ENCODE measurements at regions not wholly inside any gene's neighbourhood (a gene's known extent, or its start where the extent isn't known, plus 50 kb on each side); places are given as distances from the start of the nearest gene placed in this dataset.

GRCh38 chr7:81501220-81501619 is 268.6 kb downstream of the HGF start:
- no peak overlapping the region for H3K14ac ChIP-seq (ENCODE audit: low read length)
- no peak for DNase-seq (ENCODE audit: low spot score)
- H3K4ac ChIP-seq (ENCODE audit: low read length) = no peak overlapping the region
- H4K91ac ChIP-seq (ENCODE audit: low read depth, low read length, poor library complexity) = no peak overlapping the region
- H3K18ac ChIP-seq (ENCODE audit: low read length) = no peak overlapping the region
- no peaks in the 10 kb centered on the region for H3K79me1 ChIP-seq (ENCODE audit: low read depth, low read length)
- H2BK5ac ChIP-seq (ENCODE audit: low read length) = no peak overlapping the region
- no CpG with 5 or more reads among the region's 2 CpGs for WGBS, 2 donors (ENCODE audit: extremely low coverage in 2 of 2, insufficient read length in 2 of 2, insufficient replicate concordance in 1 of 2)
- no peak overlapping the region for H2BK120ac ChIP-seq (ENCODE audit: low read depth, low read length)
- no peaks in the 10 kb centered on the region for H3K9me3 ChIP-seq (replicated peaks in 1 of 2; ENCODE audit: control insufficient read depth in 2 of 2, insufficient read depth in 1 of 2, low read depth in 1 of 2, low read length in 2 of 2)
- no peak overlapping the region for H2AK5ac ChIP-seq (ENCODE audit: low read depth, low read length)
- H2BK15ac ChIP-seq (ENCODE audit: low read length) = no peak overlapping the region
- no peak overlapping the region for H3K4me2 ChIP-seq (ENCODE audit: insufficient read depth, low read length, poor library complexity, severe bottlenecking)
- no peak overlapping the region for H3K23ac ChIP-seq (ENCODE audit: low read depth, low read length, poor library complexity)
- H3K4me1 ChIP-seq (ENCODE audit: control insufficient read depth in 2 of 2, insufficient read depth in 1 of 2, low read depth in 1 of 2, low read length in 2 of 2) = no peaks in the 10 kb centered on the region
- no peak overlapping the region for H2BK12ac ChIP-seq (ENCODE audit: low read length)
- no peaks in the 10 kb centered on the region for H3K36me3 ChIP-seq (replicated peaks in 1 of 2; ENCODE audit: control insufficient read depth in 2 of 2, insufficient read depth in 2 of 2, low read length in 2 of 2)
- H3K27me3 ChIP-seq (ENCODE audit: control insufficient read depth in 3 of 3, insufficient read depth in 3 of 3, low read depth in 1 of 3, low read length in 3 of 3) = no peaks in the 10 kb centered on the region
- H3K27ac ChIP-seq (replicated peaks; ENCODE audit: low read length) = no peak overlapping the region
- H4K8ac ChIP-seq (ENCODE audit: low read depth, low read length) = no peak overlapping the region
- H2AFZ ChIP-seq (ENCODE audit: low read length) = no peak overlapping the region
- H3K9ac ChIP-seq (ENCODE audit: low read depth, low read length, poor library complexity) = no peak overlapping the region
- H3K4me3 ChIP-seq (ENCODE audit: low read length in 2 of 2) = no peak overlapping the region

- no peak overlapping the region for H2AFZ ChIP-seq (ENCODE audit: low read length)
- no peaks in the 10 kb centered on the region for H3K9me3 ChIP-seq (replicated peaks in 1 of 2; ENCODE audit: control insufficient read depth in 2 of 2, insufficient read depth in 1 of 2, low read depth in 1 of 2, low read length in 2 of 2)
- H2BK120ac ChIP-seq (ENCODE audit: low read depth, low read length) = no peak overlapping the region
- H3K36me3 ChIP-seq (replicated peaks in 1 of 2; ENCODE audit: control insufficient read depth in 2 of 2, insufficient read depth in 2 of 2, low read length in 2 of 2) = no peaks in the 10 kb centered on the region
- no peak overlapping the region for H4K8ac ChIP-seq (ENCODE audit: low read depth, low read length)
- 100% methylated on average over 1 of the region's 8 CpGs; no CpG with 5 or more reads in 1 of the 2 donors for WGBS, 2 donors (ENCODE audit: extremely low coverage in 2 of 2, insufficient read length in 2 of 2, insufficient replicate concordance in 1 of 2)
- no peak for DNase-seq (ENCODE audit: low spot score)
- no peak overlapping the region for H2BK12ac ChIP-seq (ENCODE audit: low read length)
- H4K91ac ChIP-seq (ENCODE audit: low read depth, low read length, poor library complexity) = no peak overlapping the region
- no peak overlapping the region for H3K18ac ChIP-seq (ENCODE audit: low read length)
- no peak overlapping the region for H3K4me2 ChIP-seq (ENCODE audit: insufficient read depth, low read length, poor library complexity, severe bottlenecking)
- no peak overlapping the region for H2BK15ac ChIP-seq (ENCODE audit: low read length)
- no peak overlapping the region for H3K14ac ChIP-seq (ENCODE audit: low read length)
- H3K9ac ChIP-seq (ENCODE audit: low read depth, low read length, poor library complexity) = no peak overlapping the region
- no peak overlapping the region for H2BK5ac ChIP-seq (ENCODE audit: low read length)
- no peak overlapping the region for H3K4me3 ChIP-seq (ENCODE audit: low read length in 2 of 2)
- H2AK5ac ChIP-seq (ENCODE audit: low read depth, low read length) = no peak overlapping the region
- H3K23ac ChIP-seq (ENCODE audit: low read depth, low read length, poor library complexity) = no peak overlapping the region
- no peak overlapping the region for H3K27ac ChIP-seq (replicated peaks; ENCODE audit: low read length)
- H3K27me3 ChIP-seq (ENCODE audit: control insufficient read depth in 3 of 3, insufficient read depth in 3 of 3, low read depth in 1 of 3, low read length in 3 of 3) = no peaks in the 10 kb centered on the region
- no peaks in the 10 kb centered on the region for H3K79me1 ChIP-seq (ENCODE audit: low read depth, low read length)
- no peak overlapping the region for H3K4ac ChIP-seq (ENCODE audit: low read length)
- H3K4me1 ChIP-seq (ENCODE audit: control insufficient read depth in 2 of 2, insufficient read depth in 1 of 2, low read depth in 1 of 2, low read length in 2 of 2) = no peaks in the 10 kb centered on the region
Measured at GRCh38 chr7:81500631-81501030, 269.2 kb downstream of the HGF start.

- Histone ChIP-seq H2AK5ac (ENCODE audit: low read depth, low read length) (no peak overlapping the region), H3K36me3 (replicated peaks in 1 of 2; ENCODE audit: control insufficient read depth in 2 of 2, insufficient read depth in 2 of 2, low read length in 2 of 2) (no peaks in the 10 kb centered on the region), H3K14ac (ENCODE audit: low read length) (no peak overlapping the region), H3K9me3 (replicated peaks in 1 of 2; ENCODE audit: control insufficient read depth in 2 of 2, insufficient read depth in 1 of 2, low read depth in 1 of 2, low read length in 2 of 2) (no peaks in the 10 kb centered on the region), H3K4me1 (ENCODE audit: control insufficient read depth in 2 of 2, insufficient read depth in 1 of 2, low read depth in 1 of 2, low read length in 2 of 2) (no peaks in the 10 kb centered on the region), H3K4me2 (ENCODE audit: insufficient read depth, low read length, poor library complexity, severe bottlenecking) (no peak overlapping the region), H3K4me3 (ENCODE audit: low read length in 2 of 2) (no peak overlapping the region), H2AFZ (ENCODE audit: low read length) (no peak overlapping the region), H3K23ac (ENCODE audit: low read depth, low read length, poor library complexity) (no peak overlapping the region), H2BK5ac (ENCODE audit: low read length) (no peak overlapping the region), H3K27me3 (ENCODE audit: control insufficient read depth in 3 of 3, insufficient read depth in 3 of 3, low read depth in 1 of 3, low read length in 3 of 3) (no peaks in the 10 kb centered on the region), H3K79me1 (ENCODE audit: low read depth, low read length) (no peaks in the 10 kb centered on the region), H3K18ac (ENCODE audit: low read length) (no peak overlapping the region), H3K9ac (ENCODE audit: low read depth, low read length, poor library complexity) (no peak overlapping the region), H4K91ac (ENCODE audit: low read depth, low read length, poor library complexity) (no peak overlapping the region), H3K27ac (replicated peaks; ENCODE audit: low read length) (no peak overlapping the region), H2BK12ac (ENCODE audit: low read length) (no peak overlapping the region), H2BK15ac (ENCODE audit: low read length) (no peak overlapping the region), H3K4ac (ENCODE audit: low read length) (no peak overlapping the region), H4K8ac (ENCODE audit: low read depth, low read length) (no peak overlapping the region), H2BK120ac (ENCODE audit: low read depth, low read length) (no peak overlapping the region)
- WGBS, 2 donors (ENCODE audit: extremely low coverage in 2 of 2, insufficient read length in 2 of 2, insufficient replicate concordance in 1 of 2) = no CpG with 5 or more reads among the region's 4 CpGs
- peak; percentile 64 for DNase-seq (ENCODE audit: low spot score)
Measured at GRCh38 chr7:81499262-81500116, 270.4 kb downstream of the HGF start.

- no peak overlapping the region for H3K14ac ChIP-seq (ENCODE audit: low read length)
- H3K36me3 ChIP-seq (replicated peaks in 1 of 2; ENCODE audit: control insufficient read depth in 2 of 2, insufficient read depth in 2 of 2, low read length in 2 of 2) = no peaks in the 10 kb centered on the region
- H3K9ac ChIP-seq (ENCODE audit: low read depth, low read length, poor library complexity) = no peak overlapping the region
- no peak overlapping the region for H3K4me3 ChIP-seq (ENCODE audit: low read length in 2 of 2)
- no peak overlapping the region for H2BK12ac ChIP-seq (ENCODE audit: low read length)
- H4K8ac ChIP-seq (ENCODE audit: low read depth, low read length) = no peak overlapping the region
- H2BK15ac ChIP-seq (ENCODE audit: low read length) = no peak overlapping the region
- no peak overlapping the region for H2AFZ ChIP-seq (ENCODE audit: low read length)
- no peak overlapping the region for H4K91ac ChIP-seq (ENCODE audit: low read depth, low read length, poor library complexity)
- no peaks in the 10 kb centered on the region for H3K79me1 ChIP-seq (ENCODE audit: low read depth, low read length)
- no peaks in the 10 kb centered on the region for H3K4me1 ChIP-seq (ENCODE audit: control insufficient read depth in 2 of 2, insufficient read depth in 1 of 2, low read depth in 1 of 2, low read length in 2 of 2)
- H2BK120ac ChIP-seq (ENCODE audit: low read depth, low read length) = no peak overlapping the region
- no peak overlapping the region for H3K18ac ChIP-seq (ENCODE audit: low read length)
- H2AK5ac ChIP-seq (ENCODE audit: low read depth, low read length) = no peak overlapping the region
- no peak overlapping the region for H3K27ac ChIP-seq (replicated peaks; ENCODE audit: low read length)
- no peaks in the 10 kb centered on the region for H3K27me3 ChIP-seq (ENCODE audit: control insufficient read depth in 3 of 3, insufficient read depth in 3 of 3, low read depth in 1 of 3, low read length in 3 of 3)
- H3K4ac ChIP-seq (ENCODE audit: low read length) = no peak overlapping the region
- H3K4me2 ChIP-seq (ENCODE audit: insufficient read depth, low read length, poor library complexity, severe bottlenecking) = no peak overlapping the region
- no peak for DNase-seq (ENCODE audit: low spot score)
- H3K9me3 ChIP-seq (replicated peaks in 1 of 2; ENCODE audit: control insufficient read depth in 2 of 2, insufficient read depth in 1 of 2, low read depth in 1 of 2, low read length in 2 of 2) = no peaks in the 10 kb centered on the region
- no peak overlapping the region for H3K23ac ChIP-seq (ENCODE audit: low read depth, low read length, poor library complexity)
- WGBS, 2 donors (ENCODE audit: extremely low coverage in 2 of 2, insufficient read length in 2 of 2, insufficient replicate concordance in 1 of 2) = no CpG with 5 or more reads among the region's 1 CpG
- no peak overlapping the region for H2BK5ac ChIP-seq (ENCODE audit: low read length)
Measured at GRCh38 chr7:81498176-81498575, 271.7 kb downstream of the HGF start.

Data from neuronal stem cell (in vitro differentiated cells).